ENCODE measurements at regions not wholly inside any gene's neighbourhood (a gene's known extent, or its start where the extent isn't known, plus 50 kb on each side); places are given as distances from the start of the nearest gene placed in this dataset.

DNA sequence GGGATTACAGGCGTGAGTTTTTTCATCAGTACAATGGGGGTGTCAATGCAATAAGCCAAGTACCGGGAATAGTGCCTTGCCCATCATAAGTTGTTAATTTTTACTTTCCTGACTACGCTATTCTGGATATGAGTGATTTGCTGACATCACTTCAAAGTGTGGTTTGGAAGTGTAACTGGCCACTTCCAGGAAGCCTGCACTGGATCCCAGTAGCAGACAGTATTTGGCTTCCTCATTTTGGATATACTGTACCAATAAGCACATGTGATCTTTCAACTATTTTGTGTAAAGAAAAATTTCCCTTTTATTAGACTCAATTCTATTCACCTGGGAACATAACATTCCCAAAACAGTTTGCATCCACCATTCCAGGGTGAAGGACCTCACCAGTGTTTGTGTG lies 417.7 kb upstream of the KLF4 start:
- Mint-ChIP-seq H3K27me3 (peaks cover 3% of the 10 kb centered on the region), H3K4me1 (peaks cover 25% of the 10 kb centered on the region), H3K36me3 (ENCODE audit: low read depth) (no peaks in the 10 kb centered on the region), H3K9me3 (peaks cover 2% of the 10 kb centered on the region), H3K4me3 (no peak overlapping the region), H3K27ac (no peak overlapping the region)
- ChIA-PET CTCF (no interaction called here), POLR2A (no interaction called here)
- intact Hi-C loops (cut with micrococcal nuclease): no loop called here
- ATAC-seq (ENCODE audit: low read depth) (no peak), DNase-seq (no peak)
- TF ChIP-seq, protein P1, sequence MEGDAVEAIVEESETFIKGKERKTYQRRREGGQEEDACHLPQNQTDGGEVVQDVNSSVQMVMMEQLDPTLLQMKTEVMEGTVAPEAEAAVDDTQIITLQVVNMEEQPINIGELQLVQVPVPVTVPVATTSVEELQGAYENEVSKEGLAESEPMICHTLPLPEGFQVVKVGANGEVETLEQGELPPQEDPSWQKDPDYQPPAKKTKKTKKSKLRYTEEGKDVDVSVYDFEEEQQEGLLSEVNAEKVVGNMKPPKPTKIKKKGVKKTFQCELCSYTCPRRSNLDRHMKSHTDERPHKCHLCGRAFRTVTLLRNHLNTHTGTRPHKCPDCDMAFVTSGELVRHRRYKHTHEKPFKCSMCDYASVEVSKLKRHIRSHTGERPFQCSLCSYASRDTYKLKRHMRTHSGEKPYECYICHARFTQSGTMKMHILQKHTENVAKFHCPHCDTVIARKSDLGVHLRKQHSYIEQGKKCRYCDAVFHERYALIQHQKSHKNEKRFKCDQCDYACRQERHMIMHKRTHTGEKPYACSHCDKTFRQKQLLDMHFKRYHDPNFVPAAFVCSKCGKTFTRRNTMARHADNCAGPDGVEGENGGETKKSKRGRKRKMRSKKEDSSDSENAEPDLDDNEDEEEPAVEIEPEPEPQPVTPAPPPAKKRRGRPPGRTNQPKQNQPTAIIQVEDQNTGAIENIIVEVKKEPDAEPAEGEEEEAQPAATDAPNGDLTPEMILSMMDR (IDR thresholded peaks at IDR 0.05): no peak

DNA sequence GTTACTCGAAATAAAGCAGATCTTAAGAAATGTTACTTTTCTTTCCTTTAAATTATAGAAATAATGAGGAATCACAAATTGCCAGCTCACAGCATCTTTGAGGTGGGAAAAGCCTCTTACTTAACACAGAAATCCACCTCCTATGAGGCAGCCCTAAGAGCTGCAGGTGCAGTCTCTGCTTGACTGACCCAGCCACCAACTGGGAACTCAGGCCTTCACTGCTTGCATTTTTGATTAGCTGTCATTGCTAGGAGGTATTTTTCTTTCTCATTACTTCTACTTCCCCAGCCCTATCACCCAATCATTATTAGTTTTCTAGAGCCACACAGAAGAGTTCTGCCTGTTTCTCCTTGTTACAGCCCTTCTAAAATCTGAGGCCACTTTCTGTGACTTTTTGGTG lies 416.5 kb upstream of the KLF4 start:
- peak; percentile 49 for ATAC-seq (ENCODE audit: low read depth)
- H3K9me3 Mint-ChIP-seq: no peaks in the 10 kb centered on the region
- CTCF ChIA-PET: interaction anchor here (0.8 kb wide), 1 partner anchor 136 kb away, joined by 3 read pairs; no protein-coding TSS in a partner anchor

DNA sequence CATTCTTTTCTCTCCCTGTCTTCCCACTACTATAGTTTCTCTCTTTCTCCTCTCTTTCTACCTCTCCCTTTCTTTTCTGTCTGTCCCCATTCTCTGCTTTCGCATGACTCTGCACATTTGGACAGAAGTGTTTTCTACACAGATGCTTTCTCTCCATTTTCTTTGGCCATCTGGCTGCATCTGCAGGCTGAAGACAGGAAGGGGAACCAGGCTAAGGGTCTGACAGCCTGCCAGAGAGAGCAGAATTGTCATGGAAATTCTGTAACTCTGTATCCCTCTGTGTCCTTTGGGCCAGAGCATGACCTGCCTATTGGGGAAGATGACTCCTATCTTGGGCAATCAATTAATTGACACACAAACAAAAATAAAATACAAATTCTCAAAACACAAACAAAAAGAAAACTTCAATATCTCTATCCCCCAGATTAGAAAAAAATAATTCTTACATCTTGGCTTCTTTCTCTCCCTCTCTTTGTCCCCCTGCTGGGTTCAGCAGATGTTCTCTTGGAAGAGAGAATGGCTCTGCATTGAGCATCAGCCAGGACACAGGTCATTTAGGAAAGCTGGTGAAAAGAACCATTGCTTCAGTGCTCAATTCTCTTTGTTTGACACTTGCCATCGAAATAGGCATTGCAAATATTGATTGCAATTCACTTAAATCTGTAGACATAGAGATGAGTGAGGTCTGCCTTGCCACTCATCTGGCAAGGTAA lies 415.9 kb upstream of the KLF4 start:
- no peak for ATAC-seq (ENCODE audit: low read depth)
- ChIA-PET POLR2A (no interaction called here), CTCF (interaction anchor here (0.8 kb wide), 1 partner anchor 136 kb away, joined by 3 read pairs; no protein-coding TSS in a partner anchor)
- Mint-ChIP-seq H3K27me3 (no peaks in the 10 kb centered on the region), H3K36me3 (ENCODE audit: low read depth) (no peaks in the 10 kb centered on the region), H3K27ac (no peak overlapping the region), H3K4me1 (peaks cover 25% of the 10 kb centered on the region), H3K9me3 (no peaks in the 10 kb centered on the region), H3K4me3 (no peak overlapping the region)
- intact Hi-C loops (cut with micrococcal nuclease): no loop called here
- TF ChIP-seq, protein P1 (IDR thresholded peaks at IDR 0.05): no peak
- DNase-seq: no peak

More for the DNA sequence above, 416.5 kb upstream of the KLF4 start:
- POLR2A ChIA-PET: no interaction called here
- no peak overlapping the region for H3K4me3 Mint-ChIP-seq
- peak overlapping the region; percentile 15 for H3K27ac Mint-ChIP-seq
- H3K27me3 Mint-ChIP-seq: peaks cover 1% of the 10 kb centered on the region
- peaks cover 25% of the 10 kb centered on the region for H3K4me1 Mint-ChIP-seq
- intact Hi-C loops (cut with micrococcal nuclease): no loop called here
- no peaks in the 10 kb centered on the region for H3K36me3 Mint-ChIP-seq (ENCODE audit: low read depth)
- TF ChIP-seq, protein P1 (IDR thresholded peaks at IDR 0.05): no peak
- DNase-seq: no peak

DNA sequence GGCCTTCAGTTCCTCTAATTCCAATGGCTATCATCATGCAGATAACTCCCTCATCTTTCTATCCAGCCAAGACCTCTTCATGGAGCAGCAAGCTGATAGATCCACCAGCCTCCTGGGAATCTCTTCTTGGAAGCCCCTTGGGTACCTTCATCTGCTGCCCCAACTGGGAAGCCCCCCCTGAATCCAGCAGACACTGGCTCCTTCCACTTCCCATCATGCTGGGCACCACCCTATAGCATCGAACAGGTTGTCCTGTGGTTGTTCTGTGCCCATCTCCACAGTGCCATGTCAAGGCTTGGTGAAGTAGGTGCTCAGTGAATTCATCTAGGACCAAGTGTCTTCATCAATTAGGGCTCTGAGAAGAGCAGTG lies 410.4 kb upstream of the KLF4 start:
- no peak overlapping the region for H3K27ac Mint-ChIP-seq
- peaks cover 6% of the 10 kb centered on the region for H3K4me1 Mint-ChIP-seq
- peaks cover 6% of the 10 kb centered on the region for H3K27me3 Mint-ChIP-seq
- TF ChIP-seq, protein P1 (IDR thresholded peaks at IDR 0.05): no peak
- ATAC-seq (ENCODE audit: low read depth) (no peak), DNase-seq (no peak)
- intact Hi-C loops (cut with micrococcal nuclease): no loop called here
- ChIA-PET POLR2A (no interaction called here), CTCF (no interaction called here)
- no peak overlapping the region for H3K4me3 Mint-ChIP-seq
- H3K36me3 Mint-ChIP-seq (ENCODE audit: low read depth): no peaks in the 10 kb centered on the region
- H3K9me3 Mint-ChIP-seq: no peaks in the 10 kb centered on the region

DNA sequence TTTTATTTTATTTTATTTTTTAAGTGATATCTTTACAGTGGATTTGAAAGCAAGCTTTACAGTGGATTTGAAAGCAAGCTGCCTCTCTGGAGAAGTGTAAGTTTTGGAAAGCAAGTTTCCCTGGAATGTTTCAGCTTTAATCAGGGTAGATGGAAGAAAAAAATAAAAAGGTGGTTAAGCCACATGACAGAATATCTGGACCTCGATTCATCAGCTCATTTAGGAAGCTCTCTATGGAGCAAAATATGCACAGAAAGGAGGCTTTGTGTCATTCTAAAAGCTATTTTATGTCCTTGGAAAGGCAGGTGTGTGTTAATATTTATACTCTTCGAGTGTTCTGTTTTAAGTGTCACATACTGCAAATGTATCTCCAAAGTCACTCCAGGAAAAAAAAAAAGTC lies 409.2 kb upstream of the KLF4 start:
- Mint-ChIP-seq H3K36me3 (ENCODE audit: low read depth) (no peaks in the 10 kb centered on the region), H3K27ac (no peak overlapping the region), H3K4me3 (no peak overlapping the region), H3K9me3 (no peaks in the 10 kb centered on the region), H3K4me1 (no peaks in the 10 kb centered on the region), H3K27me3 (peaks cover 6% of the 10 kb centered on the region)
- DNase-seq (no peak), ATAC-seq (ENCODE audit: low read depth) (no peak)
- ChIA-PET POLR2A (no interaction called here), CTCF (no interaction called here)
- TF ChIP-seq, protein P1 (IDR thresholded peaks at IDR 0.05): no peak
- intact Hi-C loops (cut with micrococcal nuclease): no loop called here
